GM19372 (cell line): ENCODE measurements at regions not wholly inside any gene's neighbourhood (a gene's known extent, or its start where the extent isn't known, plus 50 kb on each side); places are given as distances from the start of the nearest gene placed in this dataset.
A peak's percentile ranks its signal among the peaks of the same experiment; 100 is the strongest.

Experiments
- ATAC-seq: cut with Tn5 transposase; IDR thresholded peaks from one replicate; pipeline ENCODE4 v1.9.1; 2021; ENCODE audit warnings: mild to moderate bottlenecking, low read depth, moderate library complexity; ENCODE audit not compliant: unreplicated experiment

GRCh38 chr7:50178166-50178565 lies 85.1 kb upstream of the ZPBP start:
- ATAC-seq: no peak

GRCh38 chr7:50174948-50175347 lies 81.9 kb upstream of the ZPBP start:
- no peak for ATAC-seq

GRCh38 chr7:50166997-50167965 lies 74.2 kb upstream of the ZPBP start:
- no peak for ATAC-seq

- ATAC-seq: no peak
These were observed 71.6 kb upstream of the ZPBP start for GRCh38 chr7:50164559-50165170.

- no peak for ATAC-seq
These were observed 67.2 kb upstream of the ZPBP start for GRCh38 chr7:50160206-50160605.

- no peak for ATAC-seq
These were observed 66.1 kb upstream of the ZPBP start for GRCh38 chr7:50159154-50159553.

GRCh38 chr7:50156706-50157105 lies 63.7 kb upstream of the ZPBP start:
- no peak for ATAC-seq

- no peak for ATAC-seq
These were observed 63.1 kb upstream of the ZPBP start for GRCh38 chr7:50156163-50156562.

- no peak for ATAC-seq
These were observed 62.7 kb upstream of the ZPBP start for GRCh38 chr7:50155755-50156154.

- no peak for ATAC-seq
These were observed 60.9 kb upstream of the ZPBP start for GRCh38 chr7:50153995-50154394.

GRCh38 chr7:50153148-50153547 lies 60.1 kb upstream of the ZPBP start:
- ATAC-seq: no peak

GRCh38 chr7:50152486-50152885 lies 59.4 kb upstream of the ZPBP start:
- no peak for ATAC-seq

- ATAC-seq: no peak
These were observed 58.6 kb upstream of the ZPBP start for GRCh38 chr7:50151661-50152060.

- no peak for ATAC-seq
These were observed 58.0 kb upstream of the ZPBP start for GRCh38 chr7:50151001-50151400.

- ATAC-seq: no peak
These were observed 56.3 kb upstream of the ZPBP start for GRCh38 chr7:50149369-50149768.

- peak; percentile 55 for ATAC-seq
These were observed 55.1 kb upstream of the ZPBP start for GRCh38 chr7:50147951-50148808.

GRCh38 chr7:50146692-50147091 lies 53.6 kb upstream of the ZPBP start:
- ATAC-seq: no peak

GRCh38 chr7:50145801-50146338 lies 52.8 kb upstream of the ZPBP start:
- peak; percentile 40 for ATAC-seq

GRCh38 chr7:50145226-50145625 lies 52.2 kb upstream of the ZPBP start:
- no peak for ATAC-seq
